NB4 (cell line): ENCODE measurements at regions not wholly inside any gene's neighbourhood (a gene's known extent, or its start where the extent isn't known, plus 50 kb on each side); places are given as distances from the start of the nearest gene placed in this dataset.

Source experiments
- CTCF ChIP-seq: IDR thresholded peaks from one replicate; pipeline ENCODE4 v1.5.1; 2012; ENCODE audit warnings: low read depth, low read length
- MAX ChIP-seq: IDR thresholded peaks from 2 replicates; pipeline ENCODE4 v1.6.1; 2011; ENCODE audit warnings: low read depth, low read length
- POLR2A ChIP-seq: IDR thresholded peaks from 2 replicates; pipeline ENCODE4 v1.6.1; 2011; ENCODE audit warnings: mild to moderate bottlenecking; ENCODE audit not compliant: insufficient read length; ENCODE audit errors: extremely low read depth

- TF ChIP-seq CTCF (no peak), MAX (no peak), POLR2A (no peak)
Measured at GRCh38 chr19:29323440-29324290, 110.7 kb upstream of the UQCRFS1 start.
